Muscle of leg (tissue), 3 donors: ENCODE measurements at regions not wholly inside any gene's neighbourhood (a gene's known extent, or its start where the extent isn't known, plus 50 kb on each side); places are given as distances from the start of the nearest gene placed in this dataset.
A peak's percentile ranks its signal among the peaks of the same experiment; 100 is the strongest.

ENCODE experiments used
- DNase-seq: peaks from one replicate; pipeline ENCODE4 v3.0.0; 2013
- H3K27ac ChIP-seq: one replicate; pipeline ENCODE4 v1.5.1; 2013; ENCODE audit warnings: mild to moderate bottlenecking, low read length, control low read depth
- H3K27me3 ChIP-seq: one replicate; pipeline ENCODE4 v1.6.1; 2013; ENCODE audit warnings: low read length; ENCODE audit not compliant: control insufficient read depth, insufficient read depth
- H3K36me3 ChIP-seq: one replicate; pipeline ENCODE4 v1.6.1; 2013; ENCODE audit warnings: low read length; ENCODE audit not compliant: control insufficient read depth, insufficient read depth
- H3K4me1 ChIP-seq: one replicate; pipeline ENCODE4 v1.6.1; 2013; ENCODE audit warnings: low read length; ENCODE audit not compliant: control insufficient read depth, insufficient read depth
- H3K4me3 ChIP-seq: one replicate; pipeline ENCODE4 v1.5.1; 2013; ENCODE audit warnings: low read length, control low read depth
- H3K9me3 ChIP-seq: replicated peaks from 2 replicates; pipeline ENCODE4 v1.6.1; 2013; ENCODE audit warnings: low read depth, low read length; ENCODE audit not compliant: control insufficient read depth
- WGBS: methylation state at CpG from one replicate; pipeline ENCODE4 v1.1.5; 2013; ENCODE audit warnings: missing lambda C conversion rate; ENCODE audit not compliant: insufficient coverage; 5-methylcytosine and 5-hydroxymethylcytosine counted together

- no CpG with 5 or more reads among the region's 1 CpG for WGBS
- Histone ChIP-seq H3K27ac (no peak overlapping the region), H3K4me1 (no peaks in the 10 kb centered on the region), H3K9me3 (no peaks in the 10 kb centered on the region), H3K4me3 (no peak overlapping the region), H3K27me3 (no peaks in the 10 kb centered on the region), H3K36me3 (no peaks in the 10 kb centered on the region)
- no peak for DNase-seq
Observed at GRCh38 chr13:31670831-31671617, 68.3 kb upstream of the RXFP2 start.

- H3K36me3 ChIP-seq, result no peaks in the 10 kb centered on the region
- H3K4me1 ChIP-seq, result no peaks in the 10 kb centered on the region
- no peak for DNase-seq
- no peak overlapping the region for H3K4me3 ChIP-seq
- H3K27me3 ChIP-seq, result no peaks in the 10 kb centered on the region
- no peaks in the 10 kb centered on the region for H3K9me3 ChIP-seq
- no peak overlapping the region for H3K27ac ChIP-seq
- no CpG with 5 or more reads among the region's 1 CpG for WGBS
Observed at GRCh38 chr13:31674051-31674450, 65.3 kb upstream of the RXFP2 start.

- H3K4me1 ChIP-seq, result no peaks in the 10 kb centered on the region
- no peak overlapping the region for H3K4me3 ChIP-seq
- no peaks in the 10 kb centered on the region for H3K9me3 ChIP-seq
- DNase-seq, result no peak
- WGBS, result no CpG with 5 or more reads among the region's 5 CpGs
- H3K27ac ChIP-seq, result no peak overlapping the region
- H3K27me3 ChIP-seq, result no peaks in the 10 kb centered on the region
- H3K36me3 ChIP-seq, result no peaks in the 10 kb centered on the region
Observed at GRCh38 chr13:31675440-31675953, 63.8 kb upstream of the RXFP2 start.

GRCh38 chr13:31681133-31681532 lies 58.2 kb upstream of the RXFP2 start:
- Histone ChIP-seq H3K4me3 (no peak overlapping the region), H3K9me3 (no peaks in the 10 kb centered on the region), H3K27me3 (no peaks in the 10 kb centered on the region), H3K4me1 (no peaks in the 10 kb centered on the region), H3K27ac (no peak overlapping the region), H3K36me3 (no peaks in the 10 kb centered on the region)
- no peak for DNase-seq
- no CpG with 5 or more reads among the region's 2 CpGs for WGBS

- no peak for DNase-seq
- Histone ChIP-seq H3K9me3 (no peaks in the 10 kb centered on the region), H3K27me3 (no peaks in the 10 kb centered on the region), H3K27ac (no peak overlapping the region), H3K36me3 (no peaks in the 10 kb centered on the region), H3K4me3 (no peak overlapping the region), H3K4me1 (peaks cover 2% of the 10 kb centered on the region)
- WGBS, result no CpG with 5 or more reads among the region's 2 CpGs
Observed at GRCh38 chr13:31684466-31684865, 54.9 kb upstream of the RXFP2 start.

GRCh38 chr13:31686670-31687425 lies 52.5 kb upstream of the RXFP2 start:
- peak overlapping the region; percentile 79 for H3K27ac ChIP-seq
- no peak overlapping the region for H3K4me3 ChIP-seq
- no peaks in the 10 kb centered on the region for H3K36me3 ChIP-seq
- no peaks in the 10 kb centered on the region for H3K27me3 ChIP-seq
- no peaks in the 10 kb centered on the region for H3K9me3 ChIP-seq
- H3K4me1 ChIP-seq, result peaks cover 2% of the 10 kb centered on the region
- DNase-seq, result peak; percentile 74
- WGBS, result no CpG with 5 or more reads among the region's 4 CpGs
